ENCODE measurements at regions not wholly inside any gene's neighbourhood (a gene's known extent, or its start where the extent isn't known, plus 50 kb on each side); places are given as distances from the start of the nearest gene placed in this dataset.

- H3K27ac ChIP-seq (ENCODE audit: control insufficient read depth, insufficient read depth): no peak overlapping the region
- no peaks in the 10 kb centered on the region for H3K27me3 ChIP-seq (replicated peaks in 1 of 2; ENCODE audit: control insufficient read depth in 2 of 2, insufficient read depth in 2 of 2, low read length in 1 of 2)
- no peaks in the 10 kb centered on the region for H3K79me2 ChIP-seq (ENCODE audit: control insufficient read depth, insufficient read depth, low read length)
- H3K9ac ChIP-seq (ENCODE audit: control insufficient read depth, insufficient read depth, low read length): no peak overlapping the region
- no peak for TF ChIP-seq BRCA1 (IDR thresholded peaks at IDR 0.05; ENCODE audit: low read depth, low read length)
- no peaks in the 10 kb centered on the region for H4K20me1 ChIP-seq (ENCODE audit: control insufficient read depth, insufficient read depth)
- no peak overlapping the region for H2AFZ ChIP-seq (ENCODE audit: control insufficient read depth, low read depth, low read length)
- 0% methylated on average over 1 of the region's 1 CpG for WGBS (ENCODE audit: insufficient coverage, insufficient replicate concordance, low lambda C conversion rate, missing lambda C conversion rate)
- H3K36me3 ChIP-seq (ENCODE audit: control insufficient read depth in 2 of 2, insufficient read depth in 2 of 2, low read length in 1 of 2): no peaks in the 10 kb centered on the region
- H3K4me1 ChIP-seq (ENCODE audit: control insufficient read depth, insufficient read depth, low read length): no peaks in the 10 kb centered on the region
- CTCF ChIA-PET: no interaction called here
- no peak overlapping the region for H3K4me3 ChIP-seq
- H3K4me2 ChIP-seq (ENCODE audit: control insufficient read depth, insufficient read depth): no peak overlapping the region
- RAD21 ChIA-PET (ENCODE audit: unreplicated experiment): no interaction called here
- in situ Hi-C loops (cut with MboI): no loop called here
- intact Hi-C loops (cut with micrococcal nuclease; ENCODE audit: unreplicated experiment): no loop called here
- no peak for DNase-seq (ENCODE audit: low read depth, low spot score)
- POLR2A ChIA-PET: no interaction called here
- SMC1A ChIA-PET (ENCODE audit: uncharacterized antibody, unreplicated experiment): no interaction called here
- H3K9me3 ChIP-seq (replicated peaks; ENCODE audit: control insufficient read depth, insufficient read depth, low read length): no peaks in the 10 kb centered on the region
- BruUV-seq (replicated peaks): no TSS peak
- no peak for ATAC-seq
- FAIRE-seq: no peak
Measured at GRCh38 chr12:77344651-77345050, 279.3 kb upstream of the E2F7 start.

- POLR2A ChIA-PET: no interaction called here
- CTCF ChIA-PET: no interaction called here
- intact Hi-C loops (cut with micrococcal nuclease; ENCODE audit: unreplicated experiment): no loop called here
- ATAC-seq (no peak), FAIRE-seq (no peak), DNase-seq (ENCODE audit: low read depth, low spot score) (no peak)
- RAD21 ChIA-PET (ENCODE audit: unreplicated experiment): no interaction called here
- no peak overlapping the region for H3K27ac ChIP-seq (ENCODE audit: control insufficient read depth, insufficient read depth)
- no peaks in the 10 kb centered on the region for H4K20me1 ChIP-seq (ENCODE audit: control insufficient read depth, insufficient read depth)
- no peaks in the 10 kb centered on the region for H3K4me1 ChIP-seq (ENCODE audit: control insufficient read depth, insufficient read depth, low read length)
- H3K4me2 ChIP-seq (ENCODE audit: control insufficient read depth, insufficient read depth): no peak overlapping the region
- in situ Hi-C loops (cut with MboI): no loop called here
- no peaks in the 10 kb centered on the region for H3K27me3 ChIP-seq (replicated peaks in 1 of 2; ENCODE audit: control insufficient read depth in 2 of 2, insufficient read depth in 2 of 2, low read length in 1 of 2)
- H3K36me3 ChIP-seq (ENCODE audit: control insufficient read depth in 2 of 2, insufficient read depth in 2 of 2, low read length in 1 of 2): no peaks in the 10 kb centered on the region
- 0% methylated on average over 1 of the region's 1 CpG for WGBS (ENCODE audit: insufficient coverage, insufficient replicate concordance, low lambda C conversion rate, missing lambda C conversion rate)
- SMC1A ChIA-PET (ENCODE audit: uncharacterized antibody, unreplicated experiment): no interaction called here
- H2AFZ ChIP-seq (ENCODE audit: control insufficient read depth, low read depth, low read length): no peak overlapping the region
- no peak overlapping the region for H3K9ac ChIP-seq (ENCODE audit: control insufficient read depth, insufficient read depth, low read length)
- BruUV-seq (replicated peaks): no TSS peak
- no peak overlapping the region for H3K4me3 ChIP-seq
- H3K79me2 ChIP-seq (ENCODE audit: control insufficient read depth, insufficient read depth, low read length): no peaks in the 10 kb centered on the region
- no peaks in the 10 kb centered on the region for H3K9me3 ChIP-seq (replicated peaks; ENCODE audit: control insufficient read depth, insufficient read depth, low read length)
- no peak for TF ChIP-seq TARDBP (IDR thresholded peaks at IDR 0.05; ENCODE audit: borderline replicate concordance)
- TF ChIP-seq ZBTB4 (CRISPR knock-in tag; IDR thresholded peaks at IDR 0.05): no peak
- no peak for TF ChIP-seq MYB (IDR thresholded peaks at IDR 0.05; ENCODE audit: borderline replicate concordance, low read depth, low read length)
- TF ChIP-seq MEF2A (IDR thresholded peaks at IDR 0.05; ENCODE audit: insufficient read depth, low read depth, low read length): no peak
- TF ChIP-seq NKRF (conservative IDR thresholded peaks at IDR 0.05): no peak
- no peak for TF ChIP-seq RB1 (IDR thresholded peaks at IDR 0.05; ENCODE audit: borderline replicate concordance)
- TF ChIP-seq ASH2L (IDR thresholded peaks at IDR 0.05; ENCODE audit: borderline replicate concordance, low read depth): no peak
- TF ChIP-seq BRCA1 (IDR thresholded peaks at IDR 0.05; ENCODE audit: low read depth, low read length): no peak
- TF ChIP-seq KLF5 (IDR thresholded peaks at IDR 0.05; ENCODE audit: partially characterized antibody): no peak
- TF ChIP-seq GABPA (IDR thresholded peaks at IDR 0.05; ENCODE audit: low read depth): no peak
- TF ChIP-seq SP1 (IDR thresholded peaks at IDR 0.05; ENCODE audit: low read depth, low read length): no peak
- no peak for TF ChIP-seq MTA2 (IDR thresholded peaks at IDR 0.05; ENCODE audit: low read depth)
- no peak for TF ChIP-seq RELB (IDR thresholded peaks at IDR 0.05; ENCODE audit: low read depth)
Measured at GRCh38 chr12:77343291-77343690, 277.9 kb upstream of the E2F7 start.

All from GM12878 (cell line).